HG02678 (cell line): ENCODE measurements at regions not wholly inside any gene's neighbourhood (a gene's known extent, or its start where the extent isn't known, plus 50 kb on each side); places are given as distances from the start of the nearest gene placed in this dataset.

Source experiments
- ATAC-seq: cut with Tn5 transposase; IDR thresholded peaks from one replicate; pipeline ENCODE4 v1.9.1; 2021; ENCODE audit warnings: mild to moderate bottlenecking, moderate library complexity; ENCODE audit not compliant: unreplicated experiment

DNA sequence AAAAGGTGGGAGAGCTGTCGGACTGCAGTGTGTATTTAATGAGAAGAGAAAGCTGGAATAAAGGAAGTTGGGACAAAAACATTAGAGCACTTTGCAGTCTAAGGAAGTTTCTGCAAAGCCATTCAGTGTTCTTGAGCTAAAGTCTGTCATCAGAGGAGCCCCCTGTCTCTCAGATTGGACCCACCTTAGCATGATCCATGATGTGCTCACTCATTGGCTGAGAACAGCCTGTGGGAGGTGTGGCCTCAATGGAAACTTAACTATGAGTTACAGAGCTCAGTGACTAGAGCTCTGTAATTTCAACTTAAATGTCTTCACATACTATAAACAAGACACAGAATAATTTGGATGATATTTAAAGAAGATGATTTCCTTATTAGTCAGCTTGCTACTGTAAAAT is 437.0 kb downstream of the BTBD3 start:
- ATAC-seq: no peak

DNA sequence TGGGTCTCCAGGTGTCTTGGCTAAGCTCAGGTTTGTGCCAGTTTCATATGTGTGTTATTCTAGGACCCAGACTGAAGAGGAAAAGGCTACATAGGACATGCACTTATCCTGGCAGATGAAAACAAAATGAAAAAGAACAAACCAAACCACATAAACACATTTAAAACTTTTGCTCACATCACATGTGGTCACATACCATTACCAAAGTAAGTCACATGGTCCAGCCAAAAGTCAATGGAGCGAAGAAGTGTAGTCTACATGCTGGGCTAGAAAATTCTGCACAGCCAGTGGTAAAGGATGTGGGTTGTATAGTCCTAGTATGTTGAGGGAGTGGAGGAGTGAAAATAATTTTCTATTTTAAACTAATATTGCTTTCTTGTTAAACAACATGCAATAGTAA is 437.5 kb downstream of the BTBD3 start:
- ATAC-seq: no peak

DNA sequence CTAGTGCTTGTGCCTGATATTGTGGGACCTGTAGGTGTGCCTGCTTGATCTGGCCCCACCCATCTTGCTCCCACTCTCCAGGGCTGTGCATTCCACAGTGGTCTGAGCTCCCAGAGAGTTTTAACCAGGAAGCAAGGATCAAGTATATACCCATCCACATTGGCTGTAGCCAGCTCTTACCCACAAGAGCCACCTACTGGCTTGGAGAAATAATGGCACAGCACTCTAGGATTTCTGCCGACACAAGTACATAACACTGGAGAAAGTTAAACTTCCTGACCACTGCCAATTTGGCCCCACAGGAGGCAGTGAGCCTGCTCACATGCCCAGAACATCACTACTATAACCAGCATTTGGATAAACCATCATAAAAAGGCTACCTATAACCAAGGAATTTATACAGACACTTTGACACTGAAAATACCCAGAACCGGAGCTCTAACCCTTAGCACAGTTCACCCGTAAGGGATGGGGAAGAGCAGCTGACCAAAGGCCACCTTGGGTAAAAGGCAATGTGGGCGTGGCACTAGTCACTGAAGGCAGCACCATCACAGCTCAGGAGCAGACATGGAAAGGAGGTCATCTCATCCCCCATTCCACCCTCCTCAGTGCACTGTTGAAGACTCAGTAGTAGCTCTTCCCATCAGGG is 440.4 kb downstream of the BTBD3 start:
- no peak for ATAC-seq

DNA sequence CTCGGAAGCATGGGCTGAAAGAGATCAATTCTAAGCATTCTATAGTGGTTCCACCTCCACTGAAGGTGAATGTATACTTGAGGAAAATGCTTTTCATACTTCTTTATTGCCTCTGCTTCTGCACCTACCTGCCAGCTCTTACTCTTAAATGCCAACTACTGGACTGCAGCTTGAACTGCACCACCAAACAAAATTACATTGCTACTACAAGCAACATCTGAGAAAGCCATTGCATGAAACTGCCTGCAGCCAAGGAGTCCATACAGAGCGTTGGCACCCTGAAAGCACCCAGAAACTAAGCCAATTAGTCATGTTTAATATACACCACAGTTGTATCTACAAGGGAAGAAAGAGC is 440.9 kb downstream of the BTBD3 start:
- no peak for ATAC-seq

DNA sequence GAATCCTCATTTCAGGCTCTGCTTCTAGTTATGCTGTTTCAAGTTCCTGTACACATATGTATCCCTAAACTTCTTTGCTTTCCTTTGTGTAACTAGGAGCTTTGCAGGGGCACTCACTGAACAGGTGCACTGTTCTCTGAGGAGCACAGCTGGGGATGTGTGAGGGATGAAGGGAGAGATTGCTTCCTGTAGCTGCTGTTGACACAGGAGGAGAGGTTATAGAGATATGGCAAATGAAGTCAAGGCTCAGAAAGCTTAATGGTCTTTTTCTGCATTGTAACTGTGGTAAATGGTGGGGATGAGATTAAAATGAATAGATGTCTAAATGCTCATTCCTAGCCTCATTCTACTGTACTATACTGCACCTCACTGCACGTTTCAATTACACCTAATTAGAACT is 454.3 kb downstream of the BTBD3 start:
- ATAC-seq: no peak

DNA sequence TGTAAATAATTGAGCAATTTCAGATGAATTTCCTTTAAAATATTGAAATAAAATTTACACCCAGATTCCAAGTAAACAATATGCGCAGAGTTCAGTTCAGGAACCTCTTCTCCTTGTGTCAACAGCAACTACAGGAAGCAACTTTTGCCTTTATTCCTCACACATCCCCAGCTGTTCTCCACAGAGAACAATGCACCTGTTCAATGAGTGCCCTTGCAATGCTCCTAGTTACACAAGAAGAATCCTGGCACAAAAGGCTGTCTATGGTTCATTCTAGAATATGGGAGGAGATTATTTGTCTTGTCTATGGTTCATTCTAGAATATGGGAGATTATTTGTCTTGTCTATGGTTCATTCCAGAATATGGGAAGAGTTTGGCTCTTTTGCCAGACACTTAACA is 454.9 kb downstream of the BTBD3 start:
- no peak for ATAC-seq

DNA sequence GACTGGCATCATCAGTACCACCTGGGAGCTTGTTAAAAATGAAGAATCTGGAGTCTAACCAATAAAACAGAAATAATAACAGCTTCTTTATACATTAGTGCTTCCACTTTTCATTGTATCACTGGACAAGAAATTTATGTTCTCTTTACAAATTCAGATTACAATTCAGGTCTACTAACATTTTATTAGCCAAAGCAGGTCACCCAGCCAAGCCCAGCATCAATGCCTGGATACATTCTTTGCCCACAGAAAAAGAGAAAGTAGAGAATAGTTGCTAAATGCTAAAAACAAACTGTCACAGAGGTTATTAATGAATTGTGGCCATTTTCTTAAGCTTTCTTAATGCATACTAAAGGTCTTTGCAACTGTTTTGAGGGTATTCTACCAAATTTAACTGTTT is 458.3 kb downstream of the BTBD3 start:
- no peak for ATAC-seq

DNA sequence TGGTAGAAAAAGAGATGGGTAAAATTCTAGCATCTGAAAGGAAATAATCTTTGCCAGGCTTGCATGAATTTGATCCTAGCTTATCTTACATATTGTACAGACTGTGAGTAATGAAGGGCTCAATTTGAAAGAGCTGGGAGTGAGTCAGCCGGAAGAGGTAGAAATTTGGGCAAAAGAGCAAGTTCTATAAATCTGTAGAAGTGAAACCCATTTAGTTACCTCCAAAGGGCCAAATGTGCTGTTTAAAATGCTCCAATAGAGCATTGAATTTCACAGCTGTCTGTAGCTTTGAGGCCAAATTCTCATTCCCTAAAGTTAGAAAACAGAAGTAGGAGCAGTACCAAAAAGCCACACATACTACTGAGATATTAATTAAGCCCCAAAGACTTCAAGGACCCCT is 466.1 kb downstream of the BTBD3 start:
- no peak for ATAC-seq

DNA sequence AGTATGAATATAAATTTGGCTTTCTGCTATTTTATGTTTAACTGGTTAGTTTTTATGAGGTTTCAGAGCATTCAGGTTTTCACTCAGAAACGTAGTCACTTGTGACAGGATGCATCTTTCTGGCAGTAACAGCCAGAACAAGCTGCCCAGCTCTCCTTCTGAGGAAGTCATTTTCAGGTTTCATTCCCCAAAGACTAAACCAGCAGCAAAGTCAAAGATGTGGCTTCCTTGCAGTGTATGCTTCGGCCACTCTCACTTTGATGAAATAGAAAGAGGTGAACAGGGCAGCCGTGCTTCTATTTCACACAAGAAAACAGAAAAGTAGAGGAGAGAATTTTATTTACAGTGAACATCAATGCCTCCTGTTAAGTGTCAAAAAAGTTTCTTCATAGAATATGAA is 469.1 kb downstream of the BTBD3 start:
- ATAC-seq: no peak

DNA sequence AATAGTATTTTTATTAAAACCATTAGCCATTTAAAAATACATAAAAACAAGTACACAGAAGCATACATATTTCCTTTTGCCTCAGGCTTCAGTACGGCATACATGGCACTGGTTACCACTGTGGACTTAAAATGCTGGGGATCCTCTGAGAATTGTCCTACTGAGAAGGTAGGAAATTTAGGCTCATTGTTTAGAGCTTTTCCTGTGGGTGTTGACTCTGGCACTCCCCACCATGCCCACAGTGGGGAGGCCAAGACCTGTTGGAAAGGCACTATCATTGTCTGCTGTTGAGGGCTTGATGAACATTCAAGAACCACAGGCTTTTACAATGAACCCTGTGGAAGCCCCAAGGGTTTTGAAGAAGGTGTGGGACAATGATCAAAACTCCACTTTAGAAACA is 473.4 kb downstream of the BTBD3 start:
- no peak for ATAC-seq

DNA sequence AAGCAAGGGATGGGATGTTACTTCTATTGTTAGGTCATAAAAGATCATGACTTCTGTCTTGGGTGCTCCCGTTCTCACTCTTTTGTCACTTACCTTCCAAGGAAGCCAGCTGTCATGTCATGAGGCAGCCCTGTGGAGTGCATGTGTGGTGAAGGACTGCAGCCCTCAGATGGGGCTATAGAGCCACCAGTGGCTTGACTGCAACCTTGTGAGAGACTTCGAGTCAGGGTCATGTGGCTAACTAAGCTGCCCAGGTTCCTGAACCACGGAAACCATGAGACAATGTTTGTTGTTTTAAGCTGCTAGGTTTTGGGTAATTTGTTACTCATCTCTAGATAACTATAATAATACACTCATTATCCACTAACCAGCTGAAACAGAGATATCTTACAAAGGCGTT is 477.1 kb downstream of the BTBD3 start:
- no peak for ATAC-seq

DNA sequence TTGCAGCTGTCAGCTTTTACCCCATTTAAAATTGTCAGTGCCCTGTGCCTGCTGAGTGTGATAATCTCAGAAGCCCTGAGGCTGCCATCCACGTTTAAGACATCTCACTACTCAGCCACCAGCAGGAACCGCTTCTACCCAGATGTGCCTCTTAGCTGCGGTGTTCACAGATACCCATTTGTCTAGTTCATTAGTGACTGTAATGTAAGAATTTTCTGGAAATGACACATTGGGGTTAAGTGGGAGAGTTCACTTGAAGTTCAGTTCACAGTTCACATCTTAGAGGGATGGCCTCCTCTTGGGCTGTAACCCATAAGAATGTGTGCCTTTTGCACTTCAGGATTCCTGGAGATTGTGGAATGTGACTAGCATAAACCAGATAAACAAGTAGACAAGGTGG is 477.7 kb downstream of the BTBD3 start:
- ATAC-seq: no peak

DNA sequence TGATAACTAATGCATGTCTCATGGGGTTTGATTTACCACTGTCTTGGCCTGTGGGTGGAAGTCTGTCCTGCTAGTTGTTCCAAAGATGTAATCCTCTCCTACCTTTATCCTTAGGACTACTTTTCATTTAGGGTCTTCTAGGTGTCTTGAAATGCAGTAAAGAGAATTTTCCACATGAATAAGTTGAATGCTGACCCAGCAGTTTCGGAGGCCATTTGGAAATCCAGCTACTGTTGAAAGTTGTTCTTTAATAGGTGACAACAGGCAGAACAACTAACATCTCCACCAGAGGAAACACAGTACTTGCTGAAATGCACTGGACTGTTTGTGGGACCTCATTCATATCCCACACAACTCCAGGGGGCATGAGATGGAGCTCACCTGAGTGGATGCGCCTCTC is 478.1 kb downstream of the BTBD3 start:
- no peak for ATAC-seq

DNA sequence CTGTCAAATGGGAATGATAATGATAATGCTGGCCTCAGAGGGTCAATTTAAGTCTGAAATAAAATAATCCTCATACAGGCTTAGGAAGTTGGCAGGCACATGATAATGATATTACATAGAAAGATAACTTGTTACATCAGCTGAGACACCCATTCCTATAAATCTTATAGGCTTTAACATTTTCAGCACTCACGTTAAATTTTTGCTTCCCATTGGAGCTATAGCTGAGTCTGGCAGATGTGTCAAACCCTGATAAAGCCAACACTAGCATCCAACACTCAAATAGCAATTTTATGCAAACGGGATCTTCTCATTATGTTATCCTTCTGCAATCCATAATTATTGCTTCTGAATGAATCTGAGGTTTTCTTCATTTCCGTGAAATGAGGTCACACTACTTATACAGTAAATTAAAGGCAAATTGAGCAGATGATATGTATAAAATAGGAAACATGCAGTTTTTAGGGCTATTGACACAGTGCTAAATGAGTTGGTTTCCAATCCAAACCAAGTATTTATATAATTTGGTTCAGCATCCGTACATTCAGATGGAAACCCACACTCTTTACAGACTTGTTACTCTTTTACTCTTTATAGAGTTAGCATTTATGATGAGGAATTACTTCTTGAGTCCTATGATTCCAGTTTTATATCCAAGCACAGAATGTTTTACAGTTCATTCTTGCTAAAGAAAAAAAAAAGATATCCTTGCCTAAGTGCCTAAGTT is 481.6 kb downstream of the BTBD3 start:
- no peak for ATAC-seq

DNA sequence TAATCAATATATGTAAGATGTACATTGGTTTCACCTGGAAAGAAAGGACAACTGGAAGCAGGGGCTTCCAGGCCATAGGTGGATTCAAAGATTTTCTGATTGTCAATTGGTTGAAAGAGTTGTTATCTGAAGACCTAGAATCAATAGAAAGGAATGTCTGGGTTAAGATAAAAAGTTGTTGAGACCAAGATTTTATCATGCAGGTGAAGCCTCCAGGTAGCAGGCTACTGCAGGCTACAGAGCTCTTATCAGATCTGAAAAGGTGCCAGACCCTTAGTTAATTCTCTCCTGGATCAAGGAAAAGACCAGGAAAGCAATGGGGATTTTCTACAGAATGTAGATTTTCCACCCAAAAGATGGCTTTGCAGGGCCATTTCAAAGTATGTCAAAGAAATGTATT is 487.2 kb downstream of the BTBD3 start:
- no peak for ATAC-seq

DNA sequence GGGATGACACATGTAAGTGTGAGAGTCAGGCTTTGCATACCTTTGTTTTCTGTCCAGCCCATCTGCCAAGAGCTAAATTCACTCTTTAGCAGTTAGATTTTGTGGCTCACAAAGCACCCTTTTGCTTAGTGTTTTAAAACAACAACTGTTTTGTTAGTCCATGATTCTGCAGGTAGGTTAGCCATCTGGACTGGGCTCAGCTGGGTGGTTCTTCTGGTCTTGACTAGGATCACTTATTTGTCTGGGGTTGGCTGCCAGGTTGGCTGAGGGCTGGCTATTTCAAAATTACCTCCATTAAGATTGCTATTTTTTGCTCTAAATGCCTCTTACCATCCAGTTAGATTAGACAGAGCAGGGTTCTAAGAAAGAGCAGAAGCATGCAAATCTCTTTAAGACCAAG is 489.3 kb downstream of the BTBD3 start:
- ATAC-seq: no peak

DNA sequence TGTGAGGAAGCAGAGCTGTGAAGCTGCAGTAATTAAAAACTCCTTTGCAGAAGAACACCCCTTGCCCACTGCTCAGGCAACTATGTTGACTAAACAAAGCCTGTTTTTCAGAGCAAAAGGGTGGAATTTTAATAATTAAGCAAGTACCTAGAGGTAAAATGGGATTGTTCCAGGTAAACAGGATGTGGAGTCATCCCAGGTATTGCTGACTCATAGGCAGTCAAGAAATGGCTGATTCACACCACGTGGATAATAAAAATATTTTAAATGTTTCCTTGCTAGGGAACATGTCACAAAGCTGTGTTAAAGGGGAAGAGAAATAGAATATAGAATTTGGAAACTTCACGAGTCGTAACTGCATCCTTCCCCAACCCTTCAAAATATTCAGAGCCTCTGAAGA is 491.8 kb downstream of the BTBD3 start:
- no peak for ATAC-seq

DNA sequence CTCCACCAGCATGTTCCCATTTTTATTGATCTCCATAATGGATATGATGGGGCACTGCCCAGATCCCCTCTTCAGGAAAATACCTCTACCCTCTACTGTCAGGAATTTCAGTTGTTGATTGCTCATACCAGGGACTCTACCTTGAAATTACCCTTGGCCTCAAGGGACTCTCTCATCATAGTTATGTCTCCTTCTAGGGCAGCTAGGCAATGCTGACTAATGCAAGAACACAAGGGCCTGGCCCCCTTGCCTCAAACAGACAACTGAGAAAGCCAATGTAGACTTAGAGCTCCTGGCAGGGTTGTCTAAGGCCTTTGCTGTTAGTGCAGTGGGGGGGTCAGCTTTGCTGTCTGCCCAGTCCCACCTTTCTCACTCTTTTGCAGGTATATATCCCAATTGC is 493.1 kb downstream of the BTBD3 start:
- no peak for ATAC-seq

DNA sequence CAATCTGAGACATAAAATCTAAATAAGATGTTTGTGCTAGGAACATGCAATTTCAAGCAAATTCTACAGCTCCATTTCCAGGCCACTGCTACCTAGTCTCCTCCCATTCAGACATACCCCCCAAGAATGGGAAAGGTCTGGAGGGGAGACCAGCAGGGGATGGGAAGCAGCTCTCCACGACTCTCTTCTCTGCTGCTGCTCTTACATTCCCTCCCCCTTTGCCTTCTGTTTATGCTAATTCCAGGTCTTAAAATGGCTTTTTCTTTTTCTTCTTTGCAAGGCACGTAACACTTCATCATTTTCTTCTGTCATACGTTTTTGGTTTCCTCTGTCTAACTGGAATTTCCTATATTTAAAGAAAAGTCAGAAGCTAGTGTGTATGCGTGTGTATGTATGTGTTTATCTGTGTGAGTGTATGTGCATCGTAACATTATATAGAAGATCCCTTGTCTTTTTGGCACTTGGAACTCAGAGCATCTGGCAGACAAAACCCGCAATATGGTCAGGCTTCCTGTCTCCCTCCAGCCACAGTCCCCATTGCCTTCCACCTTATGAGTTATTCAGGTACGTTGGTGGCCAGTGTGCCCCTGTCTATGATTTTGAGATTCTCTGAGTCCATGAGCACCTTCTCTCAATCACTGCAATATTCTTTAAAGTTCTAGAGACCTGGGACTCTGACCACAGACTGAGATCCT is 493.7 kb downstream of the BTBD3 start:
- no peak for ATAC-seq

DNA sequence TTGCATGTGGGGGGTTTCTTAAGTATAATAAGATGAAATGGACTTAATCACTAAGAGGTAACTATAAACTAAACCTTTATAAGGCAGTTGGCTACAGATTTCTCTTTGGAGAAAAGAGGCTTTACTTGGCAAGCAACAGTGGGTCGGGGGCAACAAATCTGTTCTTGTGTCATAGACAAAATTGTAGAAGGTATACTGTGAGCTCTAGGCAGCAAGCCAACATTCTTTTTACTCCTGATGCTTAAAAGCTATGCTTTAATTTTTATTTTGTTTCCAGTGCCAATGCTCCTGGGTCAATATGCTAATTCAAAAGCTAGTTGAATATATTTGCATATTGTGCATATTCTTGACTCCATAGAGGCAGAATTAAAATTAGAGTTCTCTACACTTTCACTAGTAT is 495.4 kb downstream of the BTBD3 start:
- ATAC-seq: no peak

DNA sequence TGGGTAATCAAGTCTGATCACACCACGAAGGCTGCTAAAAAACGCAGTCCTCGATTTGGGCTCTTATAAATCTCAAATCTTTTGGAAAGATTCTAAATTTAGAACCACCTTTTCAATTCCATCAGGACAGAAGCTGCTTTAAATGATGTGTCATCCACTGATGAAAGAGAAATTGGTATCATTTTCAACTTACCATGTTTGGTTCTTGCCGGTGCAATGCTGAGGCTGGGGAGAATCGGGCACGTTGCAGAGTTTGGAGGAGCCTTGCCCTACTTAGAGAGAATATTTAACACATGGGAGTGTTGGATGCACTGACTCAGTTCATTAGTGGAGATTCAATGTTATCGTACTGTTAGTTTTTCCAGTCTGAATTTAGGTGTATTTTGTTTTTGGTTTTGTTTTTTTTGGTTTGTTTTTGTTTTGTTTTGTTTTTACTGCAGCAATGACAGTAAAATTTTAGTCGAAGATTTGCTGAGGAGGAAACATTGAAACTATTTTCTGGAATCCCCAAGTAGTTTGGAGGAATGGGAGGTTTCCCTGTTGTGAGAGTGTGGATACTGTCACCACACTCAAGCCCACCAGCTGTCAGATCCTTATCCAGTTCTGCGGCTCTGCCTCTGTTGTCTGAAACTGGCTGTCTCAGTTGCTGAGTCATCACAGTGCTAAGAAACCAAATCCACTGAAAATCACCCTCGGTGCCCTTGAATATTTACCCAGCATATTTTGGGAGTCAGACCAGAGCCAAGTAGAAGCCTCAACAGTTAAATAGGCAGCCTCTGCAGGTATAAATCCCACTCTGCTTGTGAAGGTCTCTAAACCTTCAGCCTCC is 497.0 kb downstream of the BTBD3 start:
- ATAC-seq: no peak

DNA sequence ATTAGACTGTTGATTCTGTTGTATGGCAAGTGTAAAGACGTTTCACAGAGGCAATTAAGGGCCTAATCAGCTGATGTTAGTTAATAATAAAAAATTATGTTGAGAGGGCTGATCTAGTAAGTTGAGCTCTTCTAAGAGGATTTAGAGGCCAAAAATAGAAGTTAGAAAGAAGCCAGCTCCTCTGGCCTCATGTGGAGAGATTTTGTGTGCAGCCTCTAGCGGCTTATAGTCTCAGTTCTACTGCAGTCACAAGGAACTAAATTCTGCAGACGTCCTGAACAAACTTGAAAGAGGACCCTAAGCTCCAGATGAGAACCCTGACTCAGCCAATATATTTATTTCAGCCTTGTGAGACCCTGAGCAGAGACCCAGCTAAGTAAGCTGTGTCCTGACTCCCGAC is 498.6 kb downstream of the BTBD3 start:
- no peak for ATAC-seq
